ENCODE measurements at regions not wholly inside any gene's neighbourhood (a gene's known extent, or its start where the extent isn't known, plus 50 kb on each side); places are given as distances from the start of the nearest gene placed in this dataset.

GRCh38 chr1:39102537-39103327 is 76.6 kb downstream of the NDUFS5 start (continued):
- TF ChIP-seq HDAC2 (IDR thresholded peaks at IDR 0.05): no peak
- TF ChIP-seq ZBTB4 (CRISPR knock-in tag; IDR thresholded peaks at IDR 0.05): no peak
- TF ChIP-seq, protein P1, sequence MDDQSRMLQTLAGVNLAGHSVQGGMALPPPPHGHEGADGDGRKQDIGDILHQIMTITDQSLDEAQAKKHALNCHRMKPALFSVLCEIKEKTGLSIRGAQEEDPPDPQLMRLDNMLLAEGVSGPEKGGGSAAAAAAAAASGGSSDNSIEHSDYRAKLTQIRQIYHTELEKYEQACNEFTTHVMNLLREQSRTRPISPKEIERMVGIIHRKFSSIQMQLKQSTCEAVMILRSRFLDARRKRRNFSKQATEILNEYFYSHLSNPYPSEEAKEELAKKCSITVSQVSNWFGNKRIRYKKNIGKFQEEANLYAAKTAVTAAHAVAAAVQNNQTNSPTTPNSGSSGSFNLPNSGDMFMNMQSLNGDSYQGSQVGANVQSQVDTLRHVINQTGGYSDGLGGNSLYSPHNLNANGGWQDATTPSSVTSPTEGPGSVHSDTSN (IDR thresholded peaks at IDR 0.05; ENCODE audit: insufficient replicate concordance, low read depth, low read length): no peak
- TF ChIP-seq MAX (IDR thresholded peaks at IDR 0.05; ENCODE audit: low read depth, low read length): no peak
- TF ChIP-seq SUZ12 (IDR thresholded peaks at IDR 0.05; ENCODE audit: unreplicated experiment): no peak
- TF ChIP-seq SREBF1 (IDR thresholded peaks at IDR 0.05; ENCODE audit: low read length): no peak
- no peak for TF ChIP-seq FOS (IDR thresholded peaks at IDR 0.05; ENCODE audit: borderline replicate concordance, extremely low read depth, insufficient read length)
- TF ChIP-seq, protein P2, sequence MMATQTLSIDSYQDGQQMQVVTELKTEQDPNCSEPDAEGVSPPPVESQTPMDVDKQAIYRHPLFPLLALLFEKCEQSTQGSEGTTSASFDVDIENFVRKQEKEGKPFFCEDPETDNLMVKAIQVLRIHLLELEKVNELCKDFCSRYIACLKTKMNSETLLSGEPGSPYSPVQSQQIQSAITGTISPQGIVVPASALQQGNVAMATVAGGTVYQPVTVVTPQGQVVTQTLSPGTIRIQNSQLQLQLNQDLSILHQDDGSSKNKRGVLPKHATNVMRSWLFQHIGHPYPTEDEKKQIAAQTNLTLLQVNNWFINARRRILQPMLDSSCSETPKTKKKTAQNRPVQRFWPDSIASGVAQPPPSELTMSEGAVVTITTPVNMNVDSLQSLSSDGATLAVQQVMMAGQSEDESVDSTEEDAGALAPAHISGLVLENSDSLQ (IDR thresholded peaks at IDR 0.05): no peak
- TF ChIP-seq CBX3 (IDR thresholded peaks at IDR 0.05; ENCODE audit: borderline replicate concordance, low read depth): no peak
- TF ChIP-seq RUNX3 (IDR thresholded peaks at IDR 0.05; ENCODE audit: low read length): peak; percentile 67
- peak in 1 of 2 experiments; percentile 26; a peak in 1 of 4 replicates for TF ChIP-seq BHLHE40 (IDR thresholded peaks at IDR 0.05; ENCODE audit: borderline replicate concordance in 1 of 2, low read depth in 2 of 2, low read length in 1 of 2)
- TF ChIP-seq WRNIP1 (IDR thresholded peaks at IDR 0.05; ENCODE audit: borderline replicate concordance, low read depth, low read length): no peak
- TF ChIP-seq, protein P3, sequence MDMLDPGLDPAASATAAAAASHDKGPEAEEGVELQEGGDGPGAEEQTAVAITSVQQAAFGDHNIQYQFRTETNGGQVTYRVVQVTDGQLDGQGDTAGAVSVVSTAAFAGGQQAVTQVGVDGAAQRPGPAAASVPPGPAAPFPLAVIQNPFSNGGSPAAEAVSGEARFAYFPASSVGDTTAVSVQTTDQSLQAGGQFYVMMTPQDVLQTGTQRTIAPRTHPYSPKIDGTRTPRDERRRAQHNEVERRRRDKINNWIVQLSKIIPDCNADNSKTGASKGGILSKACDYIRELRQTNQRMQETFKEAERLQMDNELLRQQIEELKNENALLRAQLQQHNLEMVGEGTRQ (IDR thresholded peaks at IDR 0.05; ENCODE audit: borderline replicate concordance, low read depth, low read length): no peak
- peak; percentile 45 for TF ChIP-seq SMAD1 (IDR thresholded peaks at IDR 0.05; ENCODE audit: low read depth, partially characterized antibody)
- peak; percentile 73; the same call in 1 of the 2 replicates for TF ChIP-seq MXI1 (IDR thresholded peaks at IDR 0.05; ENCODE audit: low read depth, low read length)
- TF ChIP-seq IKZF1 (conservative IDR thresholded peaks at IDR 0.05): peak; percentile 81
- no peak for TF ChIP-seq JUNB (IDR thresholded peaks at IDR 0.05)
- no peak for TF ChIP-seq TARDBP (IDR thresholded peaks at IDR 0.05; ENCODE audit: borderline replicate concordance)
- 0 out of 4 replicates have a peak, but pooled peaks of 1 of the 2 experiments have one; percentile 47 for TF ChIP-seq SRF (IDR thresholded peaks at IDR 0.05; ENCODE audit: low read depth in 2 of 2, low read length in 2 of 2)
- no peak for TF ChIP-seq CHD1 (IDR thresholded peaks at IDR 0.05; ENCODE audit: low read depth, low read length)
- TF ChIP-seq E2F4 (IDR thresholded peaks at IDR 0.05; ENCODE audit: low read depth, low read length): no peak
- TF ChIP-seq CREM (IDR thresholded peaks at IDR 0.05; ENCODE audit: low read depth): 0 out of 2 replicates have a peak, but pooled peaks have one; percentile 6
- TF ChIP-seq MYC (IDR thresholded peaks at IDR 0.05; ENCODE audit: insufficient read depth, insufficient read length, insufficient replicate concordance, low read length, severe bottlenecking): no peak

Data from GM12878 (cell line).